ENCODE measurements at regions not wholly inside any gene's neighbourhood (a gene's known extent, or its start where the extent isn't known, plus 50 kb on each side); places are given as distances from the start of the nearest gene placed in this dataset.

DNA sequence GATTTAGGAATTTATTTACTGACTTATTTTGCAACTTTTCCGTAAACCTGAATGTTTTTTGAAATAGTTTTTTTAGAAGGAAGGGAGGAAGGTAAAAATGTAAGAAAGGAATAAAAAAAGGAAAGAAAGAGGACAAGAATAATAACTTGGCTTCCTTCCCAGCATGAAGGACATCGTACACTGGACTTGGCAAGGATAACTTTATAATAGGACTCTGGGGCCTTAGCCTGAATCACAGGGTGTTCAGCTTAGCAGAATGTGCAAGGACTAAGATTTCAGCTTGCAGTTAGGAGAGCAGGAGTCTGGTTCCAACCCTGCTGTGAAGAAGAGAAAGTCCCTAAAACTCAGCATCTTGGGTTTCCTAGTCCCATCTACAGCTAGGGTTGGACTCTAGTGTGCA lies 1053.3 kb downstream of the VRK1 start:
- TF ChIP-seq, protein P1, sequence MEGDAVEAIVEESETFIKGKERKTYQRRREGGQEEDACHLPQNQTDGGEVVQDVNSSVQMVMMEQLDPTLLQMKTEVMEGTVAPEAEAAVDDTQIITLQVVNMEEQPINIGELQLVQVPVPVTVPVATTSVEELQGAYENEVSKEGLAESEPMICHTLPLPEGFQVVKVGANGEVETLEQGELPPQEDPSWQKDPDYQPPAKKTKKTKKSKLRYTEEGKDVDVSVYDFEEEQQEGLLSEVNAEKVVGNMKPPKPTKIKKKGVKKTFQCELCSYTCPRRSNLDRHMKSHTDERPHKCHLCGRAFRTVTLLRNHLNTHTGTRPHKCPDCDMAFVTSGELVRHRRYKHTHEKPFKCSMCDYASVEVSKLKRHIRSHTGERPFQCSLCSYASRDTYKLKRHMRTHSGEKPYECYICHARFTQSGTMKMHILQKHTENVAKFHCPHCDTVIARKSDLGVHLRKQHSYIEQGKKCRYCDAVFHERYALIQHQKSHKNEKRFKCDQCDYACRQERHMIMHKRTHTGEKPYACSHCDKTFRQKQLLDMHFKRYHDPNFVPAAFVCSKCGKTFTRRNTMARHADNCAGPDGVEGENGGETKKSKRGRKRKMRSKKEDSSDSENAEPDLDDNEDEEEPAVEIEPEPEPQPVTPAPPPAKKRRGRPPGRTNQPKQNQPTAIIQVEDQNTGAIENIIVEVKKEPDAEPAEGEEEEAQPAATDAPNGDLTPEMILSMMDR (IDR thresholded peaks at IDR 0.05), result no peak
- TF ChIP-seq ZFX (IDR thresholded peaks at IDR 0.05; ENCODE audit: borderline replicate concordance), result no peak
